ENCODE measurements at regions not wholly inside any gene's neighbourhood (a gene's known extent, or its start where the extent isn't known, plus 50 kb on each side); places are given as distances from the start of the nearest gene placed in this dataset.

DNA sequence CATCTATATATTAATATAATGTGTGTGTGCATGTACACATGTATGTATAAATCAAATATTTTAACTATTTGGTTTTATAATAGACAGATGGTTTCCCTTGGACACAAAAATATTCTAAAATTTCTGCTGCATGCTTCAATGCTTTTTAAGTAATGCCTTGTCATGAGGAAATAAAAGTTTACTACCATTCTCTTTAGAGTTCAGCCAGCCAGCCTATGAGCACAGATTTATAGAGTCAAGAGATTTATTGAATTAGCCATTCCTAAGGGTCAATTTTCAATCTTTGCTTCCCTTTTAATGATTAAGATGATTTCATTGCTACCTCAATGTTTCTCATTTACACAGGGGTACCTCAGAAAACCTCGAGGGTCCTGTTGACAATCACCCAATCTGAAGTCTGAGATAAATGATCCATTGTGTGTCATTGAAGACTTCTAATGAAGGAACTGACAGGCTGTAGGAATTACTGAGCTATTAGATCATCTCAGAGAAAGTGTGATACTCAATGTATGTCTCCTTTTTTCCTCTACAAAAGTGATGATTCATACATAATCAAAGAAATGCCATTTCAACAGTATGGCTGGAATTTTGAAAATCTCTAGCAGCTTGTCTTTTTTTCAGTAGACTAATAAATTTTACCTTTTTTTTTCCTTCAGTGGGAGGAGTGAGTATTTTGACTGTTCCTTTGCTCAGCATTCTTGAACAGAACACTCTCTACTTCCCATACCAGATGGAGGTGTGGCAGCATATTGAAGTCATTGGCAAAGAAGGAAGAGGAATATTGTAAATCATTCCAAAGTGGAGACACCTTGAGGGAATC, 222.6 kb upstream of the PCDH18 start:
- TF ChIP-seq EZH2 (IDR thresholded peaks at IDR 0.05; ENCODE audit: borderline replicate concordance, low read depth, low read length, severe bottlenecking) = no peak
- TF ChIP-seq, protein P1, sequence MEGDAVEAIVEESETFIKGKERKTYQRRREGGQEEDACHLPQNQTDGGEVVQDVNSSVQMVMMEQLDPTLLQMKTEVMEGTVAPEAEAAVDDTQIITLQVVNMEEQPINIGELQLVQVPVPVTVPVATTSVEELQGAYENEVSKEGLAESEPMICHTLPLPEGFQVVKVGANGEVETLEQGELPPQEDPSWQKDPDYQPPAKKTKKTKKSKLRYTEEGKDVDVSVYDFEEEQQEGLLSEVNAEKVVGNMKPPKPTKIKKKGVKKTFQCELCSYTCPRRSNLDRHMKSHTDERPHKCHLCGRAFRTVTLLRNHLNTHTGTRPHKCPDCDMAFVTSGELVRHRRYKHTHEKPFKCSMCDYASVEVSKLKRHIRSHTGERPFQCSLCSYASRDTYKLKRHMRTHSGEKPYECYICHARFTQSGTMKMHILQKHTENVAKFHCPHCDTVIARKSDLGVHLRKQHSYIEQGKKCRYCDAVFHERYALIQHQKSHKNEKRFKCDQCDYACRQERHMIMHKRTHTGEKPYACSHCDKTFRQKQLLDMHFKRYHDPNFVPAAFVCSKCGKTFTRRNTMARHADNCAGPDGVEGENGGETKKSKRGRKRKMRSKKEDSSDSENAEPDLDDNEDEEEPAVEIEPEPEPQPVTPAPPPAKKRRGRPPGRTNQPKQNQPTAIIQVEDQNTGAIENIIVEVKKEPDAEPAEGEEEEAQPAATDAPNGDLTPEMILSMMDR (IDR thresholded peaks at IDR 0.05; ENCODE audit: borderline replicate concordance, extremely low read depth, low read length, poor library complexity, severe bottlenecking) = no peak
